Left lung (tissue), 4 donors: ENCODE measurements at regions not wholly inside any gene's neighbourhood (a gene's known extent, or its start where the extent isn't known, plus 50 kb on each side); places are given as distances from the start of the nearest gene placed in this dataset.

Experiments
- ATAC-seq: fragments of 200-7000 bp; cut with Tn5 transposase; one replicate; pipeline ENCODE4 v1.9.1; 2020; ENCODE audit warnings: moderate library complexity
- DNase-seq, 4 donors: peaks; one replicate each; pipeline ENCODE4 v3.0.0-alpha.2; 2013 to 2020
- H3K27ac ChIP-seq, 2 donors: fragments of 200-600 bp; sonication (generic) in 1 of 2; one replicate each; pipeline versions ENCODE4 v1.5.0 to v1.8.0; 2020 to 2021
- H3K27me3 ChIP-seq, 2 donors: fragments of 200-600 bp; sonication (generic) in 1 of 2; one replicate each; pipeline versions ENCODE4 v1.5.0 to v1.8.0; 2020 to 2021
- H3K36me3 ChIP-seq, 2 donors: fragments of 200-600 bp; sonication (generic) in 1 of 2; one replicate each; pipeline versions ENCODE4 v1.5.0 to v1.8.0; 2020 to 2021
- H3K4me1 ChIP-seq, 2 donors: fragments of 200-600 bp; one replicate each; pipeline ENCODE4 v1.8.0; 2021
- H3K4me3 ChIP-seq, 2 donors: fragments of 200-600 bp; sonication (generic) in 1 of 2; one replicate each; pipeline versions ENCODE4 v1.5.0 to v1.8.0; 2020 to 2021; ENCODE audit warnings: mild to moderate bottlenecking in 1 of 2
- H3K9me3 ChIP-seq, 2 donors: fragments of 200-600 bp; sonication (generic) in 1 of 2; one replicate each; pipeline versions ENCODE4 v1.5.0 to v1.8.0; 2020 to 2021
- intact Hi-C, 2 donors: fragments of 100-400 bp; cut with DNase I; formaldehyde crosslinking; loops; one replicate each; pipeline versions ENCODE4 v1.11.2 to v1.14.2; 2022
- TF ChIP-seq, protein P1 (sequence below), 2 donors: fragments of 200-600 bp; sonication (generic) in 1 of 2; IDR thresholded peaks; one replicate each; pipeline versions ENCODE4 v1.5.0 to v1.8.0; 2021; ENCODE audit warnings: antibody characterized with exemption in 2 of 2
- donor health status: DM: no; HTN: yes; CAD: no.
- donor health status: DM: no; HTN: no; CAD: no.

DNA sequence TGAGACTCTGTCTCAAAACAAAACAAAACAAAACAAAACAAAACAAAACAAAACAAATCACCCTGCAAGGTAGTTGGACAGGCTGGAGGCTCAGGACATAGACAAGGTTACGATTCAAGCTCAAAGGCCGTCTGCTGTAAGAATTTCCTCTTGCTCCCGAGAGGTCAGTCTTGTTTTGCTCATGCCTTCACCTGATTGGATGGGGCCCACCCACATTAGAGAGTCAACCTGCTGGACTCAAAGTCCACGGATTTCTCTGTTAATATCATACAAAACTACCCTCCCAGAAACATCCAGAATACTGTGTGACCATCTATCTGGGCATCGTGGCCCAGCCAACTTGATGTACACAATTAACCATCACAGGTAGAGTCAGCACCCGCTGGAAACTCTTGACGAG lies 330.0 kb upstream of the EEF2KMT start:
- no peaks in the 10 kb centered on the region for H3K4me1 ChIP-seq
- no peak overlapping the region for H3K4me3 ChIP-seq
- no peaks in the 10 kb centered on the region for H3K36me3 ChIP-seq
- no peak overlapping the region for H3K27ac ChIP-seq
- intact Hi-C loops, result no loop called here
- DNase-seq, result no peak
- no peaks in the 10 kb centered on the region for H3K9me3 ChIP-seq
- no peak for ATAC-seq
- peaks cover 0 to 7% of the 10 kb centered on the region in 2 donors for H3K27me3 ChIP-seq
- TF ChIP-seq, protein P1, sequence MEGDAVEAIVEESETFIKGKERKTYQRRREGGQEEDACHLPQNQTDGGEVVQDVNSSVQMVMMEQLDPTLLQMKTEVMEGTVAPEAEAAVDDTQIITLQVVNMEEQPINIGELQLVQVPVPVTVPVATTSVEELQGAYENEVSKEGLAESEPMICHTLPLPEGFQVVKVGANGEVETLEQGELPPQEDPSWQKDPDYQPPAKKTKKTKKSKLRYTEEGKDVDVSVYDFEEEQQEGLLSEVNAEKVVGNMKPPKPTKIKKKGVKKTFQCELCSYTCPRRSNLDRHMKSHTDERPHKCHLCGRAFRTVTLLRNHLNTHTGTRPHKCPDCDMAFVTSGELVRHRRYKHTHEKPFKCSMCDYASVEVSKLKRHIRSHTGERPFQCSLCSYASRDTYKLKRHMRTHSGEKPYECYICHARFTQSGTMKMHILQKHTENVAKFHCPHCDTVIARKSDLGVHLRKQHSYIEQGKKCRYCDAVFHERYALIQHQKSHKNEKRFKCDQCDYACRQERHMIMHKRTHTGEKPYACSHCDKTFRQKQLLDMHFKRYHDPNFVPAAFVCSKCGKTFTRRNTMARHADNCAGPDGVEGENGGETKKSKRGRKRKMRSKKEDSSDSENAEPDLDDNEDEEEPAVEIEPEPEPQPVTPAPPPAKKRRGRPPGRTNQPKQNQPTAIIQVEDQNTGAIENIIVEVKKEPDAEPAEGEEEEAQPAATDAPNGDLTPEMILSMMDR (IDR thresholded peaks at IDR 0.05), result no peak

DNA sequence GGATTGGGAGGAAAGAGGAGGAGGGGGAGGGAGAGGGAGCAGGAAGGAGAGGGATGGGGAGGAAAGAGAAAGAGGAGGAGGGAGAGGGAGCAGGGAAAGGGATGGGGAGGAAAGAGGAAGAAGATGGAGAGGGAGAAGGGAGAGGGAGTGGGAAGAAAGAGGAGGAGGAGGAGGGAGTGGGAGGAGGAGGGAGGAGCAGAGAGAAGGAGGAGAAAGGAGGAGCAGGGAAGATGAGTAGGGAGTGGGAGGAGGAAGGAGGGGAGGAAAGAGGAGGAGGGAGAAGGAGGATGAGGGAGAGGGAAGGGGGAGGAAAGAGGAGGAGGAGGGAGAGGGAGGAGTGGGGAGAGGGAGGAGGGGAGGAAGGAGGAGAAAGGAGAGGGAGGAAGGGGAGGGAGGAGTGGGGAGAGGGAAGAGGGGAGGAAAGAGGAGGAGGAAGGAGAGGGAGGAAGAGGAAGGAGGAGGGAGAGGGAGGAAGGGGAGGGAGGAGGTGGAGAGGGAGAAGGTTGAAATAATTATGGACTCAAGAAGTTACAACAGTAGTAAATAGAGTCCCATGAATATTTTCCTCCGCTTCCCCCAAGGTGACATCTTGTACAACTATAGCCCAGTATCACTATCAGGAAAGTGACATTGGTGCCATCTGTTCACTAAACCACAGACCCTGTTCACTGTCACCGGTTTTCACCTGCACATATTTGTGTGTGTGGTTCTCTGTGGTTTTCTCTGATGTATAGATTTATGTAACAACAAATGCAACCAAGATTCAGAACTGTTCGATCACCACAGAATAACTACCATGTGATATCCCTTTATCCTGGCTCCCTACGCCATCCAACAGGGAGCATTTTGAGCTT lies 325.3 kb upstream of the EEF2KMT start:
- H3K36me3 ChIP-seq, result no peaks in the 10 kb centered on the region
- H3K4me1 ChIP-seq, result no peaks in the 10 kb centered on the region
- H3K27ac ChIP-seq, result no peak overlapping the region
- H3K9me3 ChIP-seq, result no peaks in the 10 kb centered on the region
- no peak for DNase-seq
- no peak for ATAC-seq
- peaks cover 0 to 7% of the 10 kb centered on the region in 2 donors for H3K27me3 ChIP-seq
- intact Hi-C loops, result no loop called here
- H3K4me3 ChIP-seq, result no peak overlapping the region
- TF ChIP-seq, protein P1 (IDR thresholded peaks at IDR 0.05), result no peak

DNA sequence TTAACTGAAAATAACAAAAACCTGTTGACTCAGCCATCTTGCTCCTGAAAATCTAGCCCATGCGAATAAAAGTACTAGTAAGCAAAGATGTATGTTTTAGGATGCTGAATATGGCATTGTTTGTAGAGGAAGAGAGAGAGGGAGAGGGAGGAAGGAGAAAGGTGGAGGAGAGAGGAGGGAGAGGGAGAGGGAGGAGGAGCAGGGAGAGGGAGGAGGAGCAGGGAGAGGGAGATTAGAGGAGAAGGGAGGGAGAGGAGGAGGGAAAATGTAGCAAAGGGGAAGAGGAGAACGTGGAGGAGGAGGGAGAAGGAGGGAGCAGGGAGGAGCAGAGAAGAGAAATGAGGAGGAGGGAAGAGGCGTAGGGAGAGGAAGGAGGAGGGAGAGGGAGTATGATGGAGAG lies 324.5 kb upstream of the EEF2KMT start:
- H3K27me3 ChIP-seq, result peaks cover 0 to 7% of the 10 kb centered on the region in 2 donors
- H3K9me3 ChIP-seq, result no peaks in the 10 kb centered on the region
- TF ChIP-seq, protein P1 (IDR thresholded peaks at IDR 0.05), result no peak
- no peak overlapping the region for H3K4me3 ChIP-seq
- H3K27ac ChIP-seq, result no peak overlapping the region
- DNase-seq (no peak), ATAC-seq (no peak)
- no peaks in the 10 kb centered on the region for H3K36me3 ChIP-seq
- H3K4me1 ChIP-seq, result no peaks in the 10 kb centered on the region
- intact Hi-C loops, result no loop called here

DNA sequence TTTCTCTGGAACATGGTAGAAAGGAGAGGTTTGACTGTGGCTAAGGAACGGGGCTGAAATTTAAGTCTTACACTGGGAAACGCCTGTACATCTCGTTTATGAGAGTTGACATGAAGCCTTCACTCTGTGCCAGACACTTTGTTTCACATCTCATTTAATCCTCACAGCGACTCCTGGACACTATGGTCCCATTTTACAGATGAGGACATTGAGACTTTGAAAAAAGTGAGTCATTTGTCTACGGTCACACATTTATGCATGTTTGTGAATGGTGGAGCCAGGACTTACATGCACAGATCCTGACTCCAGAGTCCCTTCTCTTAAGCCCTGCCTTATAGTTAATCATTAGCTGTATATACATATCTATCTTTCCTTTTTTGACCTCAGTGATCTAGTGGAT lies 318.4 kb upstream of the EEF2KMT start:
- no peak overlapping the region for H3K27ac ChIP-seq
- intact Hi-C loops, result no loop called here
- ATAC-seq (no peak), DNase-seq (no peak)
- H3K36me3 ChIP-seq, result no peaks in the 10 kb centered on the region
- no peaks in the 10 kb centered on the region for H3K4me1 ChIP-seq
- TF ChIP-seq, protein P1 (IDR thresholded peaks at IDR 0.05), result no peak
- H3K27me3 ChIP-seq, result no peaks in the 10 kb centered on the region
- no peak overlapping the region for H3K4me3 ChIP-seq
- no peaks in the 10 kb centered on the region for H3K9me3 ChIP-seq

DNA sequence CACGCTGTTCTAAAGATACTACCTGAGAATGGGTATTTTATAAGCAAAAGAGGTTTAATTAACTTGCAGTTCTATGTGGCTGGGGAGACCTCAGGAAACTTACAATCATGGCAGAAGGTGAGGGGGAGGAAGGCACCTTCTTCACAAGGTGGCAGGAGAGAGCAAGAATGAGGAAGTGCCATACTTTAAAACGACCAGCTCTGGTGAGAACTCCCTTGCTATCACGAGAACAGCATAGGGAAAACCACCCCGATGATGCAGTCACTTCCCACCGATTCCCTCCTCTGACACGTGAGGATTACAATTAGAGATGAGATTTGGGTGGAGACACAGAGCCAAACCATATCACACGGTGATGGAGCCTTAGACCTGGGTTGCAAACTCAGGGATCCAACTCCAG lies 317.5 kb upstream of the EEF2KMT start:
- intact Hi-C loops, result no loop called here
- H3K27ac ChIP-seq, result no peak overlapping the region
- no peaks in the 10 kb centered on the region for H3K36me3 ChIP-seq
- ATAC-seq, result no peak
- H3K4me1 ChIP-seq, result no peaks in the 10 kb centered on the region
- no peaks in the 10 kb centered on the region for H3K9me3 ChIP-seq
- H3K4me3 ChIP-seq, result no peak overlapping the region
- no peak for DNase-seq
- no peaks in the 10 kb centered on the region for H3K27me3 ChIP-seq
- TF ChIP-seq, protein P1 (IDR thresholded peaks at IDR 0.05), result no peak
